ENCODE measurements at regions not wholly inside any gene's neighbourhood (a gene's known extent, or its start where the extent isn't known, plus 50 kb on each side); places are given as distances from the start of the nearest gene placed in this dataset.

- Histone ChIP-seq H3K36me3 (ENCODE audit: control insufficient read depth in 4 of 4, insufficient read depth in 3 of 4, low read depth in 1 of 4, low read length in 3 of 4) (no peaks in the 10 kb centered on the region), H3K4me3 (ENCODE audit: low read depth in 1 of 3, low read length in 3 of 3) (no peak overlapping the region), H3K9ac (ENCODE audit: low read depth in 1 of 2, low read length in 2 of 2) (no peak overlapping the region), H3K4me1 (ENCODE audit: control insufficient read depth in 4 of 4, insufficient read depth in 4 of 4, low read length in 3 of 4) (no peaks in the 10 kb centered on the region), H3K27me3 (ENCODE audit: control insufficient read depth in 4 of 4, insufficient read depth in 4 of 4, low read length in 3 of 4) (no peaks in the 10 kb centered on the region), H3K9me3 (ENCODE audit: control insufficient read depth in 4 of 4, low read length in 3 of 4) (no peaks in the 10 kb centered on the region), H3K27ac (ENCODE audit: low read depth in 1 of 2, low read length in 2 of 2) (no peak overlapping the region)
- 87% methylated on average over 3 of the region's 3 CpGs for WGBS
- TF ChIP-seq RAD21 (IDR thresholded peaks at IDR 0.05) (no peak), EGR1 (IDR thresholded peaks at IDR 0.05; ENCODE audit: low read depth in 2 of 2) (no peak), HNF4G (IDR thresholded peaks at IDR 0.05) (no peak), JUND (IDR thresholded peaks at IDR 0.05) (no peak), REST (IDR thresholded peaks at IDR 0.05) (no peak), ZBTB33 (IDR thresholded peaks at IDR 0.05) (no peak), RXRA (IDR thresholded peaks at IDR 0.05) (no peak), CTCF (IDR thresholded peaks at IDR 0.05; ENCODE audit: low read depth, low read length, missing input control) (no peak), ATF3 (IDR thresholded peaks at IDR 0.05) (no peak), HNF4A (conservative IDR thresholded peaks at IDR 0.05) (no peak), GABPA (IDR thresholded peaks at IDR 0.05 in 1 of 2, conservative IDR thresholded peaks at IDR 0.05 in 1 of 2) (no peak), SP1 (IDR thresholded peaks at IDR 0.05) (no peak), YY1 (IDR thresholded peaks at IDR 0.05) (no peak), FOXA1 (IDR thresholded peaks at IDR 0.05) (no peak), FOXA2 (IDR thresholded peaks at IDR 0.05) (no peak), MAX (IDR thresholded peaks at IDR 0.05) (no peak), TAF1 (conservative IDR thresholded peaks at IDR 0.05) (no peak), NR2F2 (IDR thresholded peaks at IDR 0.05) (no peak)
- no peak for DNase-seq (ENCODE audit: low spot score)
These were observed 97.5 kb downstream of the RGS2 start for GRCh38 chr1:192906334-192906733.
